ENCODE measurements at regions not wholly inside any gene's neighbourhood (a gene's known extent, or its start where the extent isn't known, plus 50 kb on each side); places are given as distances from the start of the nearest gene placed in this dataset.

GRCh38 chr4:123096038-123096437, 173.6 kb upstream of the NUDT6 start:
- no peak for TF ChIP-seq CTCF (IDR thresholded peaks at IDR 0.05)
- no peak for TF ChIP-seq POLR2A (IDR thresholded peaks at IDR 0.05)
